ENCODE measurements at regions not wholly inside any gene's neighbourhood (a gene's known extent, or its start where the extent isn't known, plus 50 kb on each side); places are given as distances from the start of the nearest gene placed in this dataset.

- no peak overlapping the region for H4K8ac ChIP-seq (ENCODE audit: low read length)
- H2BK12ac ChIP-seq (ENCODE audit: low read length in 2 of 2), result no peak overlapping the region
Observed at GRCh38 chr5:122611406-122611805, 163.5 kb upstream of the SNX2 start.

GRCh38 chr5:122612901-122613300 is 162.0 kb upstream of the SNX2 start:
- H3K4me3 ChIP-seq (ENCODE audit: insufficient read depth in 1 of 2, low read depth in 1 of 2, low read length in 2 of 2), result no peak overlapping the region
- H4K91ac ChIP-seq (ENCODE audit: low read length), result no peak overlapping the region
- no peak overlapping the region for H3K14ac ChIP-seq (ENCODE audit: low read length in 2 of 2)
- H2BK5ac ChIP-seq (ENCODE audit: low read depth, low read length, poor library complexity, severe bottlenecking), result no peak overlapping the region
- H3K4me2 ChIP-seq (ENCODE audit: low read length, poor library complexity, severe bottlenecking), result no peak overlapping the region
- peaks cover 3% of the 10 kb centered on the region for H3K4me1 ChIP-seq (ENCODE audit: control insufficient read depth, insufficient read depth, low read depth, low read length)
- WGBS, result 95% methylated on average over 3 of the region's 5 CpGs
- H3K9me3 ChIP-seq (ENCODE audit: control insufficient read depth, low read length), result no peaks in the 10 kb centered on the region
- no peak overlapping the region for H3K9ac ChIP-seq (ENCODE audit: low read length)
- H2BK15ac ChIP-seq (ENCODE audit: low read depth, poor library complexity, severe bottlenecking), result no peak overlapping the region
- H3K27ac ChIP-seq (ENCODE audit: low read length, poor library complexity, severe bottlenecking), result no peak overlapping the region
- no peaks in the 10 kb centered on the region for H3K27me3 ChIP-seq (ENCODE audit: control insufficient read depth in 1 of 2, insufficient read depth in 1 of 2, low read length in 2 of 2)
- no peak overlapping the region for H3K4ac ChIP-seq (ENCODE audit: low read depth in 1 of 2, low read length in 2 of 2)
- no peak for DNase-seq
- no peak overlapping the region for H2BK120ac ChIP-seq (ENCODE audit: low read depth, low read length)
- no peak overlapping the region for H4K8ac ChIP-seq (ENCODE audit: low read length)
- no peak overlapping the region for H3K18ac ChIP-seq (ENCODE audit: low read depth in 1 of 2, low read length in 2 of 2)
- H3K23ac ChIP-seq (ENCODE audit: low read length in 2 of 2), result no peak overlapping the region
- no peaks in the 10 kb centered on the region for H3K79me1 ChIP-seq (replicated peaks; ENCODE audit: low read length, poor library complexity, severe bottlenecking)
- no peak overlapping the region for H2AFZ ChIP-seq (ENCODE audit: low read depth, low read length)
- H2BK12ac ChIP-seq (ENCODE audit: low read length in 2 of 2), result no peak overlapping the region
- no peaks in the 10 kb centered on the region for H3K36me3 ChIP-seq (ENCODE audit: control insufficient read depth in 1 of 2, insufficient read depth in 2 of 2, low read depth in 1 of 2, low read length in 2 of 2)
- peak overlapping the region; percentile 8 for H2AK5ac ChIP-seq (ENCODE audit: low read length, severe bottlenecking)

More at GRCh38 chr5:122611406-122611805, 163.5 kb upstream of the SNX2 start:
- H3K27ac ChIP-seq (ENCODE audit: low read length, poor library complexity, severe bottlenecking), result peak overlapping the region; percentile 22
- H3K18ac ChIP-seq (ENCODE audit: low read depth in 1 of 2, low read length in 2 of 2), result no peak overlapping the region
- H3K4me1 ChIP-seq (ENCODE audit: control insufficient read depth, insufficient read depth, low read depth, low read length), result peaks cover 3% of the 10 kb centered on the region
- no peak overlapping the region for H2AK5ac ChIP-seq (ENCODE audit: low read length, severe bottlenecking)
- H2BK5ac ChIP-seq (ENCODE audit: low read depth, low read length, poor library complexity, severe bottlenecking), result no peak overlapping the region
- no CpG with 5 or more reads among the region's 2 CpGs for WGBS
- H3K4me2 ChIP-seq (ENCODE audit: low read length, poor library complexity, severe bottlenecking), result no peak overlapping the region
- no peak overlapping the region for H2BK15ac ChIP-seq (ENCODE audit: low read depth, poor library complexity, severe bottlenecking)
- no peak for DNase-seq
- no peaks in the 10 kb centered on the region for H3K9me3 ChIP-seq (ENCODE audit: control insufficient read depth, low read length)
- H3K79me1 ChIP-seq (replicated peaks; ENCODE audit: low read length, poor library complexity, severe bottlenecking), result no peaks in the 10 kb centered on the region
- H3K36me3 ChIP-seq (ENCODE audit: control insufficient read depth in 1 of 2, insufficient read depth in 2 of 2, low read depth in 1 of 2, low read length in 2 of 2), result no peaks in the 10 kb centered on the region
- no peak overlapping the region for H2AFZ ChIP-seq (ENCODE audit: low read depth, low read length)
- no peak overlapping the region for H3K4me3 ChIP-seq (ENCODE audit: insufficient read depth in 1 of 2, low read depth in 1 of 2, low read length in 2 of 2)
- H4K91ac ChIP-seq (ENCODE audit: low read length), result no peak overlapping the region
- no peak overlapping the region for H3K4ac ChIP-seq (ENCODE audit: low read depth in 1 of 2, low read length in 2 of 2)
- H3K27me3 ChIP-seq (ENCODE audit: control insufficient read depth in 1 of 2, insufficient read depth in 1 of 2, low read length in 2 of 2), result no peaks in the 10 kb centered on the region
- no peak overlapping the region for H2BK120ac ChIP-seq (ENCODE audit: low read depth, low read length)
- no peak overlapping the region for H3K14ac ChIP-seq (ENCODE audit: low read length in 2 of 2)
- H3K9ac ChIP-seq (ENCODE audit: low read length), result no peak overlapping the region
- no peak overlapping the region for H3K23ac ChIP-seq (ENCODE audit: low read length in 2 of 2)

- Histone ChIP-seq H3K27ac (ENCODE audit: low read length, poor library complexity, severe bottlenecking) (no peak overlapping the region), H2AFZ (ENCODE audit: low read depth, low read length) (no peak overlapping the region)
- 83% methylated on average over 1 of the region's 1 CpG for WGBS
Observed at GRCh38 chr5:122615146-122615545, 159.7 kb upstream of the SNX2 start.

GRCh38 chr5:122615832-122616231 is 159.0 kb upstream of the SNX2 start:
- Histone ChIP-seq H2BK120ac (ENCODE audit: low read depth, low read length) (no peak overlapping the region), H3K4ac (ENCODE audit: low read depth in 1 of 2, low read length in 2 of 2) (no peak overlapping the region), H3K9me3 (ENCODE audit: control insufficient read depth, low read length) (no peaks in the 10 kb centered on the region), H3K27me3 (ENCODE audit: control insufficient read depth in 1 of 2, insufficient read depth in 1 of 2, low read length in 2 of 2) (no peaks in the 10 kb centered on the region), H3K4me3 (ENCODE audit: insufficient read depth in 1 of 2, low read depth in 1 of 2, low read length in 2 of 2) (no peak overlapping the region), H2AK5ac (ENCODE audit: low read length, severe bottlenecking) (no peak overlapping the region), H3K79me1 (replicated peaks; ENCODE audit: low read length, poor library complexity, severe bottlenecking) (no peaks in the 10 kb centered on the region), H2BK12ac (ENCODE audit: low read length in 2 of 2) (no peak overlapping the region), H3K4me2 (ENCODE audit: low read length, poor library complexity, severe bottlenecking) (no peak overlapping the region), H4K8ac (ENCODE audit: low read length) (no peak overlapping the region), H3K27ac (ENCODE audit: low read length, poor library complexity, severe bottlenecking) (no peak overlapping the region), H3K4me1 (ENCODE audit: control insufficient read depth, insufficient read depth, low read depth, low read length) (peaks cover 2% of the 10 kb centered on the region), H2AFZ (ENCODE audit: low read depth, low read length) (no peak overlapping the region), H2BK15ac (ENCODE audit: low read depth, poor library complexity, severe bottlenecking) (no peak overlapping the region), H3K14ac (ENCODE audit: low read length in 2 of 2) (no peak overlapping the region), H3K18ac (ENCODE audit: low read depth in 1 of 2, low read length in 2 of 2) (no peak overlapping the region), H2BK5ac (ENCODE audit: low read depth, low read length, poor library complexity, severe bottlenecking) (no peak overlapping the region), H3K36me3 (ENCODE audit: control insufficient read depth in 1 of 2, insufficient read depth in 2 of 2, low read depth in 1 of 2, low read length in 2 of 2) (no peaks in the 10 kb centered on the region), H3K9ac (ENCODE audit: low read length) (no peak overlapping the region), H3K23ac (ENCODE audit: low read length in 2 of 2) (no peak overlapping the region), H4K91ac (ENCODE audit: low read length) (no peak overlapping the region)
- DNase-seq, result no peak

More at GRCh38 chr5:122615146-122615545, 159.7 kb upstream of the SNX2 start:
- no peak overlapping the region for H3K4ac ChIP-seq (ENCODE audit: low read depth in 1 of 2, low read length in 2 of 2)
- H2AK5ac ChIP-seq (ENCODE audit: low read length, severe bottlenecking), result no peak overlapping the region
- H3K23ac ChIP-seq (ENCODE audit: low read length in 2 of 2), result no peak overlapping the region
- no peak for DNase-seq
- H3K9ac ChIP-seq (ENCODE audit: low read length), result no peak overlapping the region
- no peak overlapping the region for H4K8ac ChIP-seq (ENCODE audit: low read length)
- H3K4me1 ChIP-seq (ENCODE audit: control insufficient read depth, insufficient read depth, low read depth, low read length), result peaks cover 2% of the 10 kb centered on the region
- no peak overlapping the region for H2BK120ac ChIP-seq (ENCODE audit: low read depth, low read length)
- no peak overlapping the region for H2BK15ac ChIP-seq (ENCODE audit: low read depth, poor library complexity, severe bottlenecking)
- H2BK12ac ChIP-seq (ENCODE audit: low read length in 2 of 2), result no peak overlapping the region
- H4K91ac ChIP-seq (ENCODE audit: low read length), result no peak overlapping the region
- no peak overlapping the region for H3K14ac ChIP-seq (ENCODE audit: low read length in 2 of 2)
- H3K9me3 ChIP-seq (ENCODE audit: control insufficient read depth, low read length), result no peaks in the 10 kb centered on the region
- no peak overlapping the region for H3K18ac ChIP-seq (ENCODE audit: low read depth in 1 of 2, low read length in 2 of 2)
- no peak overlapping the region for H3K4me3 ChIP-seq (ENCODE audit: insufficient read depth in 1 of 2, low read depth in 1 of 2, low read length in 2 of 2)
- no peaks in the 10 kb centered on the region for H3K27me3 ChIP-seq (ENCODE audit: control insufficient read depth in 1 of 2, insufficient read depth in 1 of 2, low read length in 2 of 2)
- no peak overlapping the region for H3K4me2 ChIP-seq (ENCODE audit: low read length, poor library complexity, severe bottlenecking)
- H2BK5ac ChIP-seq (ENCODE audit: low read depth, low read length, poor library complexity, severe bottlenecking), result no peak overlapping the region
- no peaks in the 10 kb centered on the region for H3K36me3 ChIP-seq (ENCODE audit: control insufficient read depth in 1 of 2, insufficient read depth in 2 of 2, low read depth in 1 of 2, low read length in 2 of 2)
- no peaks in the 10 kb centered on the region for H3K79me1 ChIP-seq (replicated peaks; ENCODE audit: low read length, poor library complexity, severe bottlenecking)

All from mesenchymal stem cell (in vitro differentiated cells and primary cell).